A549 (cell line): ENCODE measurements at regions not wholly inside any gene's neighbourhood (a gene's known extent, or its start where the extent isn't known, plus 50 kb on each side); places are given as distances from the start of the nearest gene placed in this dataset.

Experiments used
- ATAC-seq, 2 experiments: fragments of 200-7000 bp in 1 of 2; fragments of >200 bp in 1 of 2; cut with Nextera tagmentation in 1 of 2; cut with Tn5 transposase in 1 of 2; 3 replicates each; pipeline versions ENCODE4 v1.8.0 to v1.9.1; 2018 to 2020; ENCODE audit warnings: mild to moderate bottlenecking in 1 of 2, moderate library complexity in 1 of 2
- CTCF ChIA-PET: fragments of 300-600 bp; sonication (Branson Sonifier 250); formaldehyde crosslinking; extraction: SDS; loops from one replicate; lab custom pipeline; 2021; ENCODE audit warnings: antibody characterized with exemption, inconsistent platforms; lab: Yijun Ruan, JAX
- POLR2A ChIA-PET: fragments of 350-600 bp; formaldehyde crosslinking; extraction: SDS; loops from one replicate; lab custom pipeline; 2021; ENCODE audit warnings: antibody characterized with exemption, inconsistent platforms; lab: Yijun Ruan, JAX
- DNase-seq, 2 experiments: peaks; one replicate each; pipeline versions ENCODE4 v3.0.0 to v3.0.0-alpha.2; 2011 to 2016; ENCODE audit warnings: low read depth in 1 of 2, low spot score in 1 of 2
- FAIRE-seq: peaks from 2 replicates; lab custom pipeline; 2011; peaks lifted over from hg19 to GRCh38; lab: Jason Lieb, UNC
- H3K27ac ChIP-seq, 2 experiments: fragments of >200 bp; sonication (Bioruptor Twin); formaldehyde crosslinking; 3 replicates each; pipeline ENCODE4 v1.5.1; 2016 to 2017
- H3K4me1 ChIP-seq: fragments of >200 bp; sonication (Bioruptor Twin); formaldehyde crosslinking; 3 replicates; pipeline ENCODE4 v1.6.1; 2016
- H3K4me2 ChIP-seq: fragments of >200 bp; sonication (Bioruptor Twin); formaldehyde crosslinking; 3 replicates; pipeline ENCODE4 v1.6.1; 2016
- H3K4me3 ChIP-seq: fragments of >200 bp; sonication (Bioruptor Twin); formaldehyde crosslinking; 3 replicates; pipeline ENCODE4 v1.5.1; 2016
- H3K9me3 ChIP-seq: fragments of >200 bp; sonication (Bioruptor Twin); formaldehyde crosslinking; 3 replicates; pipeline ENCODE4 v1.6.1; 2016
- BHLHE40 ChIP-seq: IDR thresholded peaks from 2 replicates; pipeline ENCODE4 v1.6.1; 2012; ENCODE audit warnings: low read depth, low read length, inconsistent platforms
- EHF ChIP-seq: fragments of 250-450 bp; sonication (Bioruptor Pico); IDR thresholded peaks from 2 replicates; pipeline ENCODE4 v1.5.0; 2020; ENCODE audit warnings: mild to moderate bottlenecking
- EHMT2 ChIP-seq: fragments of 200-600 bp; sonication (generic); IDR thresholded peaks from 2 replicates; pipeline ENCODE4 v1.6.1; 2016; ENCODE audit warnings: antibody characterized with exemption, low read depth, mild to moderate bottlenecking, moderate library complexity
- FOSL2 ChIP-seq, 2 experiments: fragments of 450-650 bp in 1 of 2; fragments of >200 bp in 1 of 2; sonication (Bioruptor Twin) in 1 of 2; formaldehyde crosslinking; IDR thresholded peaks; 2 replicates each; pipeline versions ENCODE4 v1.5.0 to v1.6.1; 2016 to 2020; ENCODE audit warnings: mild to moderate bottlenecking in 1 of 2, moderate library complexity in 1 of 2
- HDAC2 ChIP-seq: fragments of 200-600 bp; sonication (generic); IDR thresholded peaks from 2 replicates; pipeline ENCODE4 v1.6.1; 2016
- KDM1A ChIP-seq: fragments of 200-600 bp; sonication (generic); IDR thresholded peaks from 2 replicates; pipeline ENCODE4 v1.6.1; 2016; ENCODE audit warnings: low read depth, mild to moderate bottlenecking
- PHF8 ChIP-seq: fragments of 200-600 bp; sonication (generic); IDR thresholded peaks from 2 replicates; pipeline ENCODE4 v1.6.1; 2016; ENCODE audit warnings: low read depth, mild to moderate bottlenecking, antibody characterized with exemption, moderate library complexity, borderline replicate concordance
- POLR2A ChIP-seq: IDR thresholded peaks from 2 replicates; pipeline ENCODE4 v1.6.1; 2012; ENCODE audit warnings: mild to moderate bottlenecking, low read length
- RARB ChIP-seq: fragments of 250-450 bp; sonication (Bioruptor Pico); IDR thresholded peaks from 2 replicates; pipeline ENCODE4 v1.8.0; 2021; ENCODE audit warnings: mild to moderate bottlenecking, moderate library complexity
- RCOR1 ChIP-seq: fragments of 150-350 bp; IDR thresholded peaks from 2 replicates; pipeline ENCODE4 v1.6.1; 2014; ENCODE audit warnings: antibody characterized with exemption, low read length, low read depth
- RNF2 ChIP-seq: fragments of 200-600 bp; sonication (generic); IDR thresholded peaks from 2 replicates; pipeline ENCODE4 v1.6.1; 2016; ENCODE audit warnings: low read depth, mild to moderate bottlenecking, antibody characterized with exemption, moderate library complexity, borderline replicate concordance
- TFCP2L1 ChIP-seq: fragments of 250-450 bp; sonication (Bioruptor Pico); IDR thresholded peaks from 2 replicates; pipeline ENCODE4 v1.5.0; 2021; ENCODE audit warnings: mild to moderate bottlenecking
- ZC3H11A ChIP-seq: fragments of 450-650 bp; IDR thresholded peaks from 2 replicates; pipeline ENCODE4 v1.6.1; 2014; ENCODE audit warnings: antibody characterized with exemption, mild to moderate bottlenecking
- ZNF302 ChIP-seq: fragments of 250-450 bp; sonication (Bioruptor Pico); IDR thresholded peaks from 2 replicates; pipeline ENCODE4 v1.9.0; 2021; ENCODE audit warnings: inconsistent platforms, mild to moderate bottlenecking, moderate library complexity
- ZSCAN20 ChIP-seq: fragments of 250-450 bp; sonication (Bioruptor Pico); IDR thresholded peaks from 2 replicates; pipeline ENCODE4 v1.8.0; 2022; ENCODE audit warnings: mild to moderate bottlenecking, moderate library complexity
- WGBS: methylation state at CpG from one replicate; pipeline ENCODE4 v1.1.6; 2017; ENCODE audit errors: missing lambda C conversion rate; 5-methylcytosine and 5-hydroxymethylcytosine counted together
- TF ChIP-seq, protein P1 (sequence below): IDR thresholded peaks from 2 replicates; pipeline ENCODE4 v1.6.1; 2012
- TF ChIP-seq, protein P2 (sequence below): fragments of >200 bp; sonication (Bioruptor Twin); formaldehyde crosslinking; IDR thresholded peaks from 3 replicates; pipeline ENCODE4 v1.6.1; 2016
- TF ChIP-seq, protein P3 (sequence below): fragments of 250-450 bp; sonication (Bioruptor Pico); IDR thresholded peaks from 2 replicates; pipeline ENCODE4 v1.5.0; 2021; ENCODE audit warnings: mild to moderate bottlenecking, moderate library complexity, borderline replicate concordance
- TF ChIP-seq, protein P4 (sequence below): fragments of 150-350 bp; IDR thresholded peaks from 2 replicates; pipeline ENCODE4 v1.6.1; 2014; ENCODE audit warnings: low read depth, mild to moderate bottlenecking, low read length
- TF ChIP-seq, protein P5 (sequence below): fragments of >200 bp; sonication (Bioruptor Twin); formaldehyde crosslinking; IDR thresholded peaks from 3 replicates; pipeline ENCODE4 v1.5.1; 2016
- TF ChIP-seq, protein P6 (sequence below): IDR thresholded peaks from 2 replicates; pipeline ENCODE4 v1.6.1; 2012; ENCODE audit warnings: low read depth, borderline replicate concordance
- TF ChIP-seq, protein P7 (sequence below): fragments of 250-450 bp; sonication (Bioruptor Pico); IDR thresholded peaks from 2 replicates; pipeline ENCODE4 v1.5.0; 2020; ENCODE audit warnings: low read depth, mild to moderate bottlenecking, moderate library complexity

DNA sequence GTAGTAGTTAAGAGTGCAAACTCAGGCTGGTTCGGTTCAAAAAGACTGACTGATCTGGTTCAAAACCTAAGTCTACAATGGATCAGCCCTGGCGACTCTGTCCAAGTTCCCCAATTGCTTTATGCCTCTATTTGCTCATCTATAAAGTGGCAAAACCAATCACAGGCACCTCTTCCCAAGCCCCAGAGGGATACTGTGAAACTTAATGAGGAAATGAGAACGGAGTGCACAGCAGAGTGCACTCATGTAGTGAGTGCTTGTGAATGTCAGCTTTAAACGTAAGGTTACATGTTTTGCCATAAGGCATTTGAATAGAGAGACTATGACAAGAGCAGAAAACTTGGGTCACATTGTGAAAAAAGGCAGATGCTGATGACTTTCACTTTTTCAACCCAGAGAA, 199.7 kb upstream of the KLF3 start:
- H3K9me3 ChIP-seq: no peaks in the 10 kb centered on the region
- no peak for DNase-seq
- no peaks in the 10 kb centered on the region for H3K4me1 ChIP-seq
- H3K4me2 ChIP-seq: no peak overlapping the region
- no peak overlapping the region for H3K4me3 ChIP-seq
- ChIA-PET CTCF (no interaction called here), POLR2A (no interaction called here)
- 85% methylated on average over 4 of the region's 4 CpGs for WGBS
- ATAC-seq: no peak
- H3K27ac ChIP-seq: no peak overlapping the region
- no peak for TF ChIP-seq EHMT2
- TF ChIP-seq, protein P1, sequence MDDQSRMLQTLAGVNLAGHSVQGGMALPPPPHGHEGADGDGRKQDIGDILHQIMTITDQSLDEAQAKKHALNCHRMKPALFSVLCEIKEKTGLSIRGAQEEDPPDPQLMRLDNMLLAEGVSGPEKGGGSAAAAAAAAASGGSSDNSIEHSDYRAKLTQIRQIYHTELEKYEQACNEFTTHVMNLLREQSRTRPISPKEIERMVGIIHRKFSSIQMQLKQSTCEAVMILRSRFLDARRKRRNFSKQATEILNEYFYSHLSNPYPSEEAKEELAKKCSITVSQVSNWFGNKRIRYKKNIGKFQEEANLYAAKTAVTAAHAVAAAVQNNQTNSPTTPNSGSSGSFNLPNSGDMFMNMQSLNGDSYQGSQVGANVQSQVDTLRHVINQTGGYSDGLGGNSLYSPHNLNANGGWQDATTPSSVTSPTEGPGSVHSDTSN: no peak
- TF ChIP-seq, protein P2, sequence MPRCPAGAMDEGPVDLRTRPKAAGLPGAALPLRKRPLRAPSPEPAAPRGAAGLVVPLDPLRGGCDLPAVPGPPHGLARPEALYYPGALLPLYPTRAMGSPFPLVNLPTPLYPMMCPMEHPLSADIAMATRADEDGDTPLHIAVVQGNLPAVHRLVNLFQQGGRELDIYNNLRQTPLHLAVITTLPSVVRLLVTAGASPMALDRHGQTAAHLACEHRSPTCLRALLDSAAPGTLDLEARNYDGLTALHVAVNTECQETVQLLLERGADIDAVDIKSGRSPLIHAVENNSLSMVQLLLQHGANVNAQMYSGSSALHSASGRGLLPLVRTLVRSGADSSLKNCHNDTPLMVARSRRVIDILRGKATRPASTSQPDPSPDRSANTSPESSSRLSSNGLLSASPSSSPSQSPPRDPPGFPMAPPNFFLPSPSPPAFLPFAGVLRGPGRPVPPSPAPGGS: no peak
- no peak for TF ChIP-seq HDAC2
- TF ChIP-seq FOSL2 (IDR thresholded peaks at IDR 0.05): no peak
- no peak for TF ChIP-seq FOSL2 (CRISPR knock-in tag; IDR thresholded peaks at IDR 0.05)
- TF ChIP-seq, protein P3, sequence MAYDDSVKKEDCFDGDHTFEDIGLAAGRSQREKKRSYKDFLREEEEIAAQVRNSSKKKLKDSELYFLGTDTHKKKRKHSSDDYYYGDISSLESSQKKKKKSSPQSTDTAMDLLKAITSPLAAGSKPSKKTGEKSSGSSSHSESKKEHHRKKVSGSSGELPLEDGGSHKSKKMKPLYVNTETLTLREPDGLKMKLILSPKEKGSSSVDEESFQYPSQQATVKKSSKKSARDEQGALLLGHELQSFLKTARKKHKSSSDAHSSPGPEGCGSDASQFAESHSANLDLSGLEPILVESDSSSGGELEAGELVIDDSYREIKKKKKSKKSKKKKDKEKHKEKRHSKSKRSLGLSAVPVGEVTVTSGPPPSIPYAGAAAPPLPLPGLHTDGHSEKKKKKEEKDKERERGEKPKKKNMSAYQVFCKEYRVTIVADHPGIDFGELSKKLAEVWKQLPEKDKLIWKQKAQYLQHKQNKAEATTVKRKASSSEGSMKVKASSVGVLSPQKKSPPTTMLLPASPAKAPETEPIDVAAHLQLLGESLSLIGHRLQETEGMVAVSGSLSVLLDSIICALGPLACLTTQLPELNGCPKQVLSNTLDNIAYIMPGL: no peak
- no peak for TF ChIP-seq KDM1A
- TF ChIP-seq POLR2A: no peak
- no peak for TF ChIP-seq ZNF302
- TF ChIP-seq ZC3H11A: no peak
- TF ChIP-seq, protein P4, sequence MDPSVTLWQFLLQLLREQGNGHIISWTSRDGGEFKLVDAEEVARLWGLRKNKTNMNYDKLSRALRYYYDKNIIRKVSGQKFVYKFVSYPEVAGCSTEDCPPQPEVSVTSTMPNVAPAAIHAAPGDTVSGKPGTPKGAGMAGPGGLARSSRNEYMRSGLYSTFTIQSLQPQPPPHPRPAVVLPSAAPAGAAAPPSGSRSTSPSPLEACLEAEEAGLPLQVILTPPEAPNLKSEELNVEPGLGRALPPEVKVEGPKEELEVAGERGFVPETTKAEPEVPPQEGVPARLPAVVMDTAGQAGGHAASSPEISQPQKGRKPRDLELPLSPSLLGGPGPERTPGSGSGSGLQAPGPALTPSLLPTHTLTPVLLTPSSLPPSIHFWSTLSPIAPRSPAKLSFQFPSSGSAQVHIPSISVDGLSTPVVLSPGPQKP: no peak
- no peak for TF ChIP-seq RNF2
- no peak for TF ChIP-seq RCOR1
- FAIRE-seq: no peak

DNA sequence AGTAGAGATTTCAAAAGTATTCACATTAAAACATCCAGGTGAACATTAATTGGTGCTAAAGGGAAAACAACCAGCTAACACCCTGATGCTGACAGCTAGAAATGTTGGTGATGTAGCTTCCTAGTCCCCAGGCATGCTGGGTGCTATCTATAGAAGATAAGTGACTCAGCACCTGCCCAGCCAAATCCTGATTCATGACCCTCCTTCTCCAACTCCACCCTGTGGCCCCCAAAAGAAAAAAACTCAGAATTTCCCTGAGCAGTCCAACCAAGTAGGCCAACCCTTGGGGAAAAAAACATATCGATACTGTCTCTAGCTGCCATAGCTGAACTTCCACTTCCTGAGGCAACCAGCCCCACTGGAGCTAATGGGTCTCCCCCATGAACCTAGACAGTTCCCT, 197.6 kb upstream of the KLF3 start:
- POLR2A ChIA-PET: no interaction called here
- no peak for DNase-seq
- no peak for FAIRE-seq
- WGBS: 100% methylated on average over 1 of the region's 1 CpG
- H3K27ac ChIP-seq: no peak overlapping the region
- H3K4me3 ChIP-seq: no peak overlapping the region
- no peak for ATAC-seq
- no peaks in the 10 kb centered on the region for H3K4me1 ChIP-seq
- no peak overlapping the region for H3K4me2 ChIP-seq
- CTCF ChIA-PET: no interaction called here
- H3K9me3 ChIP-seq: no peaks in the 10 kb centered on the region
- TF ChIP-seq, protein P5, sequence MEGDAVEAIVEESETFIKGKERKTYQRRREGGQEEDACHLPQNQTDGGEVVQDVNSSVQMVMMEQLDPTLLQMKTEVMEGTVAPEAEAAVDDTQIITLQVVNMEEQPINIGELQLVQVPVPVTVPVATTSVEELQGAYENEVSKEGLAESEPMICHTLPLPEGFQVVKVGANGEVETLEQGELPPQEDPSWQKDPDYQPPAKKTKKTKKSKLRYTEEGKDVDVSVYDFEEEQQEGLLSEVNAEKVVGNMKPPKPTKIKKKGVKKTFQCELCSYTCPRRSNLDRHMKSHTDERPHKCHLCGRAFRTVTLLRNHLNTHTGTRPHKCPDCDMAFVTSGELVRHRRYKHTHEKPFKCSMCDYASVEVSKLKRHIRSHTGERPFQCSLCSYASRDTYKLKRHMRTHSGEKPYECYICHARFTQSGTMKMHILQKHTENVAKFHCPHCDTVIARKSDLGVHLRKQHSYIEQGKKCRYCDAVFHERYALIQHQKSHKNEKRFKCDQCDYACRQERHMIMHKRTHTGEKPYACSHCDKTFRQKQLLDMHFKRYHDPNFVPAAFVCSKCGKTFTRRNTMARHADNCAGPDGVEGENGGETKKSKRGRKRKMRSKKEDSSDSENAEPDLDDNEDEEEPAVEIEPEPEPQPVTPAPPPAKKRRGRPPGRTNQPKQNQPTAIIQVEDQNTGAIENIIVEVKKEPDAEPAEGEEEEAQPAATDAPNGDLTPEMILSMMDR: no peak
- TF ChIP-seq HDAC2 (no peak), TFCP2L1 (CRISPR knock-in tag) (no peak), POLR2A (no peak), ZSCAN20 (CRISPR knock-in tag) (no peak)

DNA sequence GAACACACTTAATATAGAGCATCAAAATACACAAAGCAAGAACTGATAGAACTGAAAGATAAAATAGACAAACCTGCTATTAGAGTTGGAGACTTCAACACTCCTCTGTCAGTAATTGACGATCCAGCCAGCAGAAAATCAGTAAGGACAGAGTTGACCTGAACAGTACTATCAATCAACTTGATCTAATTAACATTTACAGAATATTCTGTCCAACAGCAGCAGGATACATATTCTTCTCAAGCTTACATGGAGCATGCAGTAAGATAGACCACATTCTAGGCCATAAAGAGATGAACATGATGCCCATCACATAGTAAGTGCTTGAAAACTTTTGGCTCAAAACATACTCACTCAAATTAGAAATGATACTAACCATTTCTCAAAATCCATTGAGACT, 196.7 kb upstream of the KLF3 start:
- ATAC-seq (no peak), DNase-seq (no peak), FAIRE-seq (no peak)
- H3K27ac ChIP-seq: no peak overlapping the region
- ChIA-PET POLR2A (no interaction called here), CTCF (no interaction called here)
- no peaks in the 10 kb centered on the region for H3K9me3 ChIP-seq
- H3K4me2 ChIP-seq: no peak overlapping the region
- H3K4me3 ChIP-seq: no peak overlapping the region
- H3K4me1 ChIP-seq: no peaks in the 10 kb centered on the region
- WGBS: 27% methylated on average over 1 of the region's 1 CpG
- TF ChIP-seq RARB (CRISPR knock-in tag): no peak
- no peak for TF ChIP-seq TFCP2L1 (CRISPR knock-in tag)
- TF ChIP-seq, protein P3: no peak
- TF ChIP-seq, protein P6, sequence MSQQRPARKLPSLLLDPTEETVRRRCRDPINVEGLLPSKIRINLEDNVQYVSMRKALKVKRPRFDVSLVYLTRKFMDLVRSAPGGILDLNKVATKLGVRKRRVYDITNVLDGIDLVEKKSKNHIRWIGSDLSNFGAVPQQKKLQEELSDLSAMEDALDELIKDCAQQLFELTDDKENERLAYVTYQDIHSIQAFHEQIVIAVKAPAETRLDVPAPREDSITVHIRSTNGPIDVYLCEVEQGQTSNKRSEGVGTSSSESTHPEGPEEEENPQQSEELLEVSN: no peak
- no peak for TF ChIP-seq BHLHE40
- no peak for TF ChIP-seq HDAC2
- no peak for TF ChIP-seq RCOR1
- TF ChIP-seq EHF (CRISPR knock-in tag): no peak
- TF ChIP-seq, protein P7, sequence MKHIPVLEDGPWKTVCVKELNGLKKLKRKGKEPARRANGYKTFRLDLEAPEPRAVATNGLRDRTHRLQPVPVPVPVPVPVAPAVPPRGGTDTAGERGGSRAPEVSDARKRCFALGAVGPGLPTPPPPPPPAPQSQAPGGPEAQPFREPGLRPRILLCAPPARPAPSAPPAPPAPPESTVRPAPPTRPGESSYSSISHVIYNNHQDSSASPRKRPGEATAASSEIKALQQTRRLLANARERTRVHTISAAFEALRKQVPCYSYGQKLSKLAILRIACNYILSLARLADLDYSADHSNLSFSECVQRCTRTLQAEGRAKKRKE (CRISPR knock-in tag): no peak
- no peak for TF ChIP-seq PHF8
